Retinal pigment epithelial cell (primary cell): ENCODE measurements at regions not wholly inside any gene's neighbourhood (a gene's known extent, or its start where the extent isn't known, plus 50 kb on each side); places are given as distances from the start of the nearest gene placed in this dataset.
"Not testable (repeated sequence)": the region's sequence is repeated elsewhere in the genome, so short reads cannot be mapped to it uniquely, and the experiment has no call there.

Experiments used
- DNase-seq: peaks from one replicate; pipeline ENCODE4 v3.0.0-alpha.2; 2010; ENCODE audit warnings: low read depth
- H3K4me3 ChIP-seq: 2 replicates; pipeline ENCODE4 v1.5.1; 2011; ENCODE audit warnings: mild to moderate bottlenecking, low read length, control low read depth, moderate library complexity
- CTCF ChIP-seq: conservative IDR thresholded peaks from 2 replicates; pipeline ENCODE4 v1.5.1; 2011; ENCODE audit warnings: low read depth, low read length, control low read depth, inconsistent platforms

GRCh38 chr1:115448282-115449044, 110.4 kb upstream of the NGF start:
- no peak overlapping the region for H3K4me3 ChIP-seq
- no peak for TF ChIP-seq CTCF
- no peak for DNase-seq

GRCh38 chr1:115447672-115448071, 109.6 kb upstream of the NGF start:
- H3K4me3 ChIP-seq: no peak overlapping the region
- DNase-seq: no peak
- no peak for TF ChIP-seq CTCF

- no peak for TF ChIP-seq CTCF
- DNase-seq: no peak
- H3K4me3 ChIP-seq: no peak overlapping the region
These were observed 107.0 kb upstream of the NGF start for GRCh38 chr1:115445090-115445489.

- H3K4me3 ChIP-seq: no peak overlapping the region
- no peak for TF ChIP-seq CTCF
- no peak for DNase-seq
These were observed 102.7 kb upstream of the NGF start for GRCh38 chr1:115440733-115441132.

- not testable (repeated sequence) for H3K4me3 ChIP-seq, DNase-seq
These were observed 101.5 kb upstream of the NGF start for GRCh38 chr1:115439520-115439919.

GRCh38 chr1:115437196-115437595, 99.1 kb upstream of the NGF start:
- TF ChIP-seq CTCF: no peak
- DNase-seq: no peak
- no peak overlapping the region for H3K4me3 ChIP-seq

- no peak for TF ChIP-seq CTCF
- no peak for DNase-seq
- no peak overlapping the region for H3K4me3 ChIP-seq
These were observed 98.5 kb upstream of the NGF start for GRCh38 chr1:115436596-115436995.

- H3K4me3 ChIP-seq: no peak overlapping the region
- DNase-seq: no peak
- no peak for TF ChIP-seq CTCF
These were observed 95.4 kb upstream of the NGF start for GRCh38 chr1:115433483-115433882.
